GM23338 (cell line): ENCODE measurements at regions not wholly inside any gene's neighbourhood (a gene's known extent, or its start where the extent isn't known, plus 50 kb on each side); places are given as distances from the start of the nearest gene placed in this dataset.

Experiments used
- JUNB ChIP-seq: IDR thresholded peaks from one replicate; pipeline ENCODE4 v1.6.1; 2016; ENCODE audit warnings: antibody characterized with exemption; ENCODE audit not compliant: unreplicated experiment
- REST ChIP-seq: IDR thresholded peaks from one replicate; pipeline ENCODE4 v1.6.1; 2018; ENCODE audit warnings: antibody characterized with exemption; ENCODE audit not compliant: unreplicated experiment
- TF ChIP-seq, protein P1 (sequence below), 2 experiments: fragments of 200-600 bp in 1 of 2; sonication (generic) in 1 of 2; conservative IDR thresholded peaks; 2 replicates each; pipeline versions ENCODE4 v1.5.1 to v1.6.1; 2016 to 2017; ENCODE audit warnings: antibody characterized with exemption in 2 of 2, low read depth in 2 of 2, mild to moderate bottlenecking in 2 of 2, moderate library complexity in 1 of 2

DNA sequence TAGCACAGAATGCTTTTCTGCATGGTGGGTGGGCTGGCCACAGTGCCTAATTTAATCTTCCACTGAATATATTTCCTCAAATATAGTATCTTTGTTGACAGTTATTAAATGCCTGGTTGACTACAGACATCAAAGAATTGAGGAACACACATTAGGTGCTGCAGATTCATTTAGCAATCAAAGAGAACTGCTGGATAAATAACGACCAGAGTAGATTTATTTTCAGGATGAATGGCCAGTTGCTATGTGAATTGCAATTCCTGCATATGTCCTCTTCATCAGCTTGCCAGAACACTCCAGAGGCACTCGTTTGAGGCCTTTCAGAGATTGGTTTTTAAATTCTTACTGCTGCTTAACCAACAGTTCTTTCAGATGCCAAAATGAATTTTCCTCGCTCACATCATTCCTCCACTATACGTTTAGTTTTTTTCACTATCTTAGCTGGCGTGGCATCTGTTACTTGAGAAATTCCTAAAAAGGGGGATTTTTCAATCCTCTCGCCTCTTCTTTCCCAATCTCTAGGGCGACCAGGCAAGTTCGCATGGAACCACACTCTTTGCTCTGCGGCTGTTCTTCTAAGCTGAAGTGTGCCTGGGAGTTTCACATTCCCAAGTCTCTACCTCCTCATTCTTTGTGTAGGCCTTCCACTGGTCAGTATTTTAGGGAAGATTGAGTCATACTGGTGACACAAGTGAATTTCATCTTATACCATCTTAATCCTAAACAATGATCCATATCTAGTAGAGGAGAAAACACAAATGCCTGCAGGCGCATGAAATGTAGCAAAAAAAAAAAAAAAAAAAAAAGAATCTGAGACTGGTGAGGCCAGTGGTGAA is 237.1 kb upstream of the NMUR2 start:
- TF ChIP-seq, protein P1, sequence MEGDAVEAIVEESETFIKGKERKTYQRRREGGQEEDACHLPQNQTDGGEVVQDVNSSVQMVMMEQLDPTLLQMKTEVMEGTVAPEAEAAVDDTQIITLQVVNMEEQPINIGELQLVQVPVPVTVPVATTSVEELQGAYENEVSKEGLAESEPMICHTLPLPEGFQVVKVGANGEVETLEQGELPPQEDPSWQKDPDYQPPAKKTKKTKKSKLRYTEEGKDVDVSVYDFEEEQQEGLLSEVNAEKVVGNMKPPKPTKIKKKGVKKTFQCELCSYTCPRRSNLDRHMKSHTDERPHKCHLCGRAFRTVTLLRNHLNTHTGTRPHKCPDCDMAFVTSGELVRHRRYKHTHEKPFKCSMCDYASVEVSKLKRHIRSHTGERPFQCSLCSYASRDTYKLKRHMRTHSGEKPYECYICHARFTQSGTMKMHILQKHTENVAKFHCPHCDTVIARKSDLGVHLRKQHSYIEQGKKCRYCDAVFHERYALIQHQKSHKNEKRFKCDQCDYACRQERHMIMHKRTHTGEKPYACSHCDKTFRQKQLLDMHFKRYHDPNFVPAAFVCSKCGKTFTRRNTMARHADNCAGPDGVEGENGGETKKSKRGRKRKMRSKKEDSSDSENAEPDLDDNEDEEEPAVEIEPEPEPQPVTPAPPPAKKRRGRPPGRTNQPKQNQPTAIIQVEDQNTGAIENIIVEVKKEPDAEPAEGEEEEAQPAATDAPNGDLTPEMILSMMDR (conservative IDR thresholded peaks at IDR 0.05; ENCODE audit: low read depth in 2 of 2), result no peak
- TF ChIP-seq REST (no peak), JUNB (no peak)
